8988T (cell line): ENCODE measurements at regions not wholly inside any gene's neighbourhood (a gene's known extent, or its start where the extent isn't known, plus 50 kb on each side); places are given as distances from the start of the nearest gene placed in this dataset.
"Not testable (repeated sequence)": the region's sequence is repeated elsewhere in the genome, so short reads cannot be mapped to it uniquely, and the experiment has no call there.

Experiments used
- DNase-seq: peaks from one replicate; pipeline ENCODE4 v3.0.0; 2011

GRCh38 chr6:105874835-105875626, 211.1 kb upstream of the PRDM1 start:
- no peak for DNase-seq

GRCh38 chr6:105873799-105874198, 212.3 kb upstream of the PRDM1 start:
- no peak for DNase-seq

DNA sequence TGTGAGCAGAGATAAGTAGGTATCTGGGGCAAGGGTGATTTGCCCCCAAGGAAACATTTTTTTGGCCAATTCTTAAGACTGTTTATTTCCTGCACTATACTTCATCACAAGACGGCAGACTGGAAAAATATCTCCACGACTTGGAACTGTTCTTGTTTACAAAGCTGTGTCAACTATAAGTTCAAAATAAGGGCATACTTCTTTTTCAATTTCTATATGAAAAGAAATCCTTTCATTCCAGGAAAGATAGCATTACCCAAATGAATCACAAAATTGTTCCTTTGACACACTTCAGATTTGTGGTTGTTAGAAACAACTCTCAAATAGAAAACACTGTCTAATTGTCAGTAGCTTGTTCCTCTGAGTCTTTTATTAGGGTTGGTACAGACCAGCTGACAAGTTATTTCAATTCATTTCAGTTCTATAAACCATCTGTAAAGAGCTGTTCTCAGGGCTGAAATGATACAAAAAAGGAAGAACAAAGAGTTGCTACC, 212.9 kb upstream of the PRDM1 start:
- DNase-seq, result no peak

DNA sequence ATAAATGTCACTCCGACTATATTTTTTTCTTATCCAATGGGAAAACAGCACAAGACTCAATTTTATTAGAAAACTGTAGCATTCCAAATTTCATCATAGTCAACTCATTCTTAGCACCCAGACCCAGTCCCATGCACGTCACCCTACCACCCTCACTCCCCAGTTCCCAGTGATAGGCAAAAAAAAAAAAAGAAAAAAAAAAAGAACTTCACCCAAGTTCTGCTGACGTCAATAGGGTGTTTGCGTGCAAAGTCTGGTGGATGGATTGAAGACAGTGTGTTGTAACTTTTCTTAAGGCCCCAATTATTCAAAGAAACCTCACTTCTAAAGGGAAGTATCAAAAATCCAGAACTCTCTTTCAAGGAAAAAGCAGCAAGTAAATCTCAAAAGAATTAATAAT, 213.9 kb upstream of the PRDM1 start:
- DNase-seq, result no peak

DNA sequence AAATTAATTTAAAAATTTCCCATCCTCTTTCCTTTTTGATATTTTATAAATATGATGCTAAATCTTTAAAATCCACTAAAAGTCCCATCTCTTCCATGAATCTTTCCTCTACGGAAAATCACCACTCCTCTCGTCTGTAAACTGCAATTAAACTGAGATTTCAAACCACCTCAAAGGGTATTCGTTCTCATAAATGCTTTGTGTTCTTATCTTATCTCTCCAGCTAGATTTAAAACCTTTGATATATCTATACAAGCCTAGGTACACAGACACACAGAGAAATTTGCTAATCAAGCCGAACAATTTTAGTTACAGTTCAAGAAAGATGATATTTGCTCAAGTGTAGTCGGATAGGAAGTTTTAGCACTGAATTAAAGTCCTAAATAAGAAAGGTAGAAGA, 214.6 kb upstream of the PRDM1 start:
- no peak for DNase-seq

- no peak for DNase-seq
Measured at GRCh38 chr6:105869835-105870440, 216.2 kb upstream of the PRDM1 start.

DNA sequence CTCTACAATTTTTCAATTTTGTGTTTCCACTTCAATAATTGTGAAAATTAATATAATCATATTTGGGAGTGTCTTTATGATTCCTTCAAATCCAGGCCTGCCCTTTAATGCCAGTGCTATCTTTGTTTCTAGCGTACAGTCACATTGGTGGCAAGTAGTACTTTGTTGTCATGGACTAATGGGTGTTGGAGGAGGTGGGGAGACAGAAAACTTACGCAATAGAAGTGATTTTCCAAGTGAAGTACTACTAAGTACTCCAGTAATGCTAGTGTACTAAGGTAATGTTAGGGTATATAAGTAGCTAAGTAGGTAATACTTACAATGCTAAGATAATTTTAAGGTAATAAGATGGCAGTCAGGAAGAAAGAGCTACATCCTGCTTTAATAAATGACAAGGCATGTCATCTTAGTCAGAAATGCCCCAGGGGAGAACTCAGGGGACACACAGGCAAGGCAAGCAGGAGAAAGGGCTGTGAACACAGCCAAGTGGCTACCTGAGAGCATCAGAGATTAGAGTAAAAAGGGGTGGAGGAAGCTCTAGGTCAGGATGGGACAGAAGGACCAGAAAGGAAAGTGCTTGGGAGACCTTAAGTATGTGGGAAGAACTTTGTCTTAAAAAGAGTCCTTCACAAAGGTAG, 217.2 kb upstream of the PRDM1 start:
- no peak for DNase-seq

DNA sequence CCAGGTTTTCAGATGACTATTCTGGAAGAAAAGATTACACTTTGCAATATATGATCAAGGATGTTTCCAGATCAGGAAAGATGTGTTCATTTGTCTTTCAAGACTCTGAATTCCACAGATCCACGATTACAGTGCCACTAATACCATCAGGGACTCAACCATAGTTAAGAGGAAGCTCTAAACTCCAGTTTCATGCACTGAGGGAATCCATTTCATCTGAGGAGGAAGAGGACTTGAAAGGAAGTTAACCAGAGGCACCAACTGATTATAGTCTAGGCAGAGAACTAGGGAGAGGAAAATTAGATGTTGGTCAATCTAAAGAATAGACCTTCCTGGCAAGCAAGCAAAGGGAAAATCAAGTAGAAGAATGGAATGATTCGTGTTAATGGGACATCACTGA, 218.3 kb upstream of the PRDM1 start:
- no peak for DNase-seq

GRCh38 chr6:105867277-105867676, 218.9 kb upstream of the PRDM1 start:
- DNase-seq, result no peak

DNA sequence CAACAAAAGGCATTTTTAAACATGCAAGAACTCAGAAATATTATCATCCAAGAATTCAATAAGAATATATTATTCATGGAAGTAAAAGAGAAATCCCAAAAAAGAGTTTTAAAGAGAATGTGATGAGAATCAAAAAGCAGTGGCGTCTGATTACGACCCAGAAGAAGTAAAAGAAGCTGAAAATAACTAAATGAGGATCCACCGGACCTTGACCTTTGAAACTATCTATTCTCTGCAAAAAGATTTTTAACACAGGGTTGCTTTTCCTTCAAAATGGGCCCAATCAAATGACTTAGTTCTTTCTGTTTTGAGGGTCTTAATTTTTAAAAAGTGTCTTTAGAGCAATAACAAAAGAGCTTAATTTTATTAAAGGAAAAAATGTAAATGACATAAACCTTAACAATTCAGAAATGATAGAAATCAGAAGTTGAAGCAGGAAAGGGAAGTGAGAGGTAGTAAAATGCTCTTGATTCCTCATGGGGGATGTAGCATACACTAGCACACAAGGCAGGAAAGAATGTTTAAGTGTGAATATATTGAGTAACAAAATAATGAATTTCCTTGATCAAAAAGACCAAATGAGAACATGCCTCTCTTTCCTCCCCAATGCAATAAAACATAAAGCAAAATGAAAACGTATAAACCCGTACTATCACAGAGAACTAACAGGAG, 223.1 kb upstream of the PRDM1 start:
- DNase-seq, result no peak

DNA sequence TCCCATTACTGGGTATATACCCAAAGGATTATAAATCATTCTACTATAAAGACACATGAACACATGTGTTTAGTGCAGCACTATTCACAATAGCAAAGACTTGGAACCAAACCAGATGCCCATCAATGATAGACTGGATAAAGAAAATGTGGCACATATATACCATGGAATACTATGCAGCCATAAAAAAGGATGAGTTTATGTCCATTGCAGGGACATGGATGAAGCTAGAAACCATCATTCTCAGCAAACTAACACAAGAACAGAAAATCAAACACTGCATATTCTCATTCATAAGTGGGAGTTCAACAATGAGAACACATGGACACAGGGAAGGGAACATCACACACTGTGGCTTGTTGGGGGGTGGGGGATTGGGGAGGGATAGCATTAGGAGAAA, 225.2 kb upstream of the PRDM1 start:
- DNase-seq, result not testable (repeated sequence)

GRCh38 chr6:105859457-105859856, 226.7 kb upstream of the PRDM1 start:
- DNase-seq, result no peak

DNA sequence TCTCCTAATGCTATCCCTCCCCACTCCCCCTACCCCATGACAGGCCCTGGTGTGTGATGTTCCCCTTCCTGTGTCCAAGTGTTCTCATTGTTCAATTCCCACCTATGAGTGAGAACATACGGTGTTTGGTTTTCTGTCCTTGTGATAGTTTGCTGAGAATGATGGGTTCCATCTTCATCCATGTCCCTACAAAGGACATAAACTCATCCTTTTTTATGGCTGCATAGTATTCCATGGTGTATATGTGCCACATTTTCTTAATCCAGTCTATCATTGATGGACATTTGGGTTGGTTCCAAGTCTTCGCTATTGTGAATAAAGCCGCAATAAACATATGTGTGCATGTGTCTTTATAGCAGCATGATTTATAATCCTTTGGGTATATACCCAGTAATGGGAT, 227.5 kb upstream of the PRDM1 start:
- DNase-seq, result not testable (repeated sequence)

DNA sequence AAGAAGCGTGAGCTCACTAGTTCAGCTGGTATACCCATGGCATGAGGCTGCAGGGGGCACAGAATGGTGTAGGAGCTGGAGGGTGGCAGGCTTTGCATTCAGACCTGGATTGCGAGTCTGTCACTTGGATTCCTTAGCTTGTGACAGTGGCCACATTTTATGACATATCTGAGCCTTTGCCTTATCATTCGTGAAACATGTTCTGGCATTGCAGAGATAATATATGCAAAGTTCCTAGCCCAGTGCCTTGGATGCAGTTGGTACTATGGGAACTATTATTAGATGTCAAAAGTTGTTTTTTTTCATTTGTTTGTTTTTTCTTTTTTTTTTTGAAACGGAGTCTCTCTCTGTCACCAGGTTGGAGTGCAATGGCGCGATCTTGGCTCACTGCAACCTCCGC, 230.7 kb upstream of the PRDM1 start:
- DNase-seq, result no peak

DNA sequence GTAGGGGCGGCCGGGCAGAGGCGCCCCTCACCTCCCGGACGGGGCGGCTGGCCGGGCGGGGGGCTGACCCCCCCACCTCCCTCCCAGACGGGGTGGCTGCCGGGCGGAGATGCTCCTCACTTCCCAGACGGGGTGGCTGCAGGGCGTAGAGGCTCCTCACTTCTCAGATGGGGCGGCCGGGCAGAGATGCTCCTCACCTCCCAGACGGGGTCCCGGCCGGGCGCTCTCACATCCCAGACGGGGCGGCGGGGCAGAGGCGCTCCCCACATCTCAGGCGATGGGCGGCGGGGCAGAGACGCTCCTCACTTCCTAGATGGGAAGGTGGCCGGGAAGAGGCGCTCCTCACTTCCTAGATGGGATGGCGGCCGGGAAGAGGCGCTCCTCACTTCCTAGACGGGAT, 232.2 kb upstream of the PRDM1 start:
- DNase-seq, result not testable (repeated sequence)

GRCh38 chr6:105851606-105852005, 234.5 kb upstream of the PRDM1 start:
- no peak for DNase-seq

DNA sequence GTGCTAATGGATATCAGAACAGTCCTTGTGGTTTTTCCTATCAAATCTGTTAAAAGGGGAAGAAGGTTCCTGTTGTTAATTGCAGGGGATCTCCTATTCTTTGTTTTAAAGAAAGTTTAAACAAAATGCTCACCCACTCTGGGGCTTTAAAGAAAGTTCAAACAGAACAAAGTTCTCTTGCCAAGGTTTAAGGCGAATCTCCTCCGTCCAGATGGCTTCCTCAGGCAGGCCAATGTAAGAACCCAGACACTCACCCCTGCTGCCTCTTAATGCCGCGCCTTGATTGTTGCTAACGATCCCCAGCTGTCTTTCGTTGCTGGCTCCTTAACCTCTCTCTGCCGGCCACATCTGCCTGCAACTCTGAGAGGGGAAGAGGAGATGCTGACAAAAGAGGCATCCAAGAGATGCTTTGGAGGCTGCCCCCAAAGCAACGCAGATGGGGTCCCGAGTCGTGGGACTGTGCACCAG, 235.0 kb upstream of the PRDM1 start:
- no peak for DNase-seq

DNA sequence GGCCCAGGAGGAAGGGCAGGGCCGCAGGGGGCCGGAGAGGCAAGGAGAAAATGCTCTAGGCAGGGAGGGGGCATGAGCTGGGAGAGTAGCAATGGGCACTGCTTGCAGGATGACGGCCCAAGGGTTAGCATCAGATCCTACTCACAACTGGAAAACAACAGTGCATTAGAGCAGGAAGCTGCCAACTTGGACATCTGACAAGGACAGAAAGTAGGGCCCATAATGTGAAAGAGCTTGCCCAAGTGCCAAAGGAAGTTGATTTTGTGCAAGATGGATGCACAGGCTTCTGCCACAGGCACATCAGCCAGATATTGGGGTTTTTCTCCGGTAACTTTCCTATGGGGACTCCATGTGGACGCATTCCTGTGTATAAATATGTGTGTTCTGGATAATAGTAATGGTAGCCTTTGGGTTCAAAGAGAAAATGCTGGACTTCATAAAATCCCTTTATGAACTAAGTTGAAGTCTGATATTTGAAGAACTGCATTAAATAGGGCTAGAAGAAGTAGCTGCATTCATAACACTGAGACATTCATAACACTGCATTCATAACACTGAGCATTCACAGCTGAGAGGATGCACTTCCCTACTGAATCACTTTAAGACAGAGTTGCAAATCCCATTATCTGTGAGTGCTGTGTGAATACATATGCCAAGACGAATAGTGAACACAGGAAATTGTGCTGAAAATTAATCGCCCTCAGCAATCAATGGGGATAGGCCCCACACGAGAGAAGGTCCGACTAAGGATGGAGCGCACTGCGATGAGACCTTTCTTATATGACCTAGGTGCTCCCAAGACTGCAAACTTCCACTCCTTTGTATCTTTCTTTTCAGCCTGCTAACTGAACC, 235.6 kb upstream of the PRDM1 start:
- no peak for DNase-seq

DNA sequence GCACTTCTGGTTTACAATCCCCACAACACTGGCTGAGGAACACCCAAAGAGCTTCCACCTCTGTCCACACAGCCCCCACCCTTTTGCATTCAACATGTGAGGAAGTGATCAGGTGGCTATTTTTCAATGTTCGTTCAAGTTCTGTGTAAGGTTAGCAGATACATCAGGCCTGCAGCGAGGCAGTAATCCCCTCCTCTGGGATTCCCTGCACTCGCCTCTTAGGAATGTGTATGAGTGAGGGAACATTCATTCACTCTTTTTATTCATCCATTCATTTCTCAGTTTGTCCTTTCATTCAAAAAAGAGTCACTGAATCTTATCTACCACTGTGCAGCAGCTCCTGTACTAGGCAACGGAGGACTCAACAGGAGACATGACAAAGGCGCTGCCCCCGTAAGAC, 236.4 kb upstream of the PRDM1 start:
- DNase-seq, result no peak

DNA sequence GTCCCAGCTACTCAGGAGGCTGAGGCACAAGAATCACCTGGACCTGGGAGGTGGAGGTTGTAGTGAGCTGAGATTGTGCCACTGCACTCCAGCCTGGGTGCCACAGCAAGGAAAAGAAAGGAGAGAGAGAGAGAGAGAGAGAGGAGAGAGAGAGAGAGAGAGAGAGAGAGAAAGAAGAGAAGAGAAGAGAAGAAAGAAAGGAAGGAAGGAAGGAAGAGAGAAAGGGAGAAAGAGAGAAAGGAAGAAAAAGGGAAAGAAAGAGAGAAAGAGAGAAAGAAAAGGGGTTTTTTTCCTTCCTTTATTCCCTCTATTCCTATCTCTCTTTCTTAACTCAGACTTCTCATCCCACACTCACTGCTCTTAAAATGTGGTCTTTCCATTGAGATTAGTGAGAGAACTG, 238.7 kb upstream of the PRDM1 start:
- DNase-seq, result no peak

DNA sequence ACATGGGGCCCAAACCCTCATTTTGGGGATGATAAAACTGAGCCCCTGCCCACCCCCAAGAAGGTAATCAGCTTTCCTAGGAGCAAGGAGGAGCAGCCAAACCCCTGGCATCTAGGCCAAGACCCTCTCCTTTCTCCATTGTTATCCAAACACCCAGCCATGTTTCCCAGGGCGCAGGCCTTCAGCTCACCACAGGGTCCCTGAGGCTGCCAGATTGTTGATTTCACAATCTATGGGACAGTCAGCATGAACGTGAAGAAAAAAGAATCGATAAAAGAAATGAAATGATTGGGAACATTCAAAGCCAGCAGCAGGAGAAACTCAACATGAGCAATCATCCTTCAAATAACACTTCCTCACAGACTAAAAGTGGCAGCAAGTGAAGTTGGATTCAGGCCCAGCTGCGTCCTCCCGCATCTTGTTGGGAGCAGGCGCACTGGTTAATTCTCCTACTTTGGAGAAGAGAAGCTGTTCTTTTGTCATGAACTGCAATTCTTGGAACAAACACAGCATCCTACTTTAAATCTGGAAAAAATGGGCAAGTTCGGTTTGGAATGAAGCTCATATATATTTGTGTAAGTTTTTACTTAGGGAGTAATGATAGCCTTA, 241.8 kb upstream of the PRDM1 start:
- no peak for DNase-seq

GRCh38 chr6:105839266-105839665, 246.9 kb upstream of the PRDM1 start:
- no peak for DNase-seq
